Endodermal cell (in vitro differentiated cells): ENCODE measurements at regions not wholly inside any gene's neighbourhood (a gene's known extent, or its start where the extent isn't known, plus 50 kb on each side); places are given as distances from the start of the nearest gene placed in this dataset.

Experiments used
- DNase-seq: peaks from one replicate; pipeline ENCODE4 v3.0.0-alpha.2; 2017
- H3K27ac ChIP-seq: 2 replicates; pipeline ENCODE4 v1.5.1; 2013; ENCODE audit warnings: mild to moderate bottlenecking, low read depth, low read length, moderate library complexity
- H3K27me3 ChIP-seq: 2 replicates; pipeline ENCODE4 v1.6.1; 2013; ENCODE audit warnings: mild to moderate bottlenecking, low read length, moderate library complexity; ENCODE audit not compliant: insufficient read depth, control insufficient read depth, poor library complexity, severe bottlenecking
- H3K36me3 ChIP-seq: 2 replicates; pipeline ENCODE4 v1.7.0; 2013; ENCODE audit warnings: mild to moderate bottlenecking, low read length, moderate library complexity; ENCODE audit not compliant: control insufficient read depth, insufficient read depth
- H3K4me1 ChIP-seq: one replicate; pipeline ENCODE4 v1.7.0; 2013; ENCODE audit warnings: low read length; ENCODE audit not compliant: control insufficient read depth, insufficient read depth
- H3K4me3 ChIP-seq: 2 replicates; pipeline ENCODE4 v1.5.1; 2013; ENCODE audit warnings: mild to moderate bottlenecking, low read length, moderate library complexity
- H3K9ac ChIP-seq: 2 replicates; pipeline ENCODE4 v1.6.1; 2013; ENCODE audit warnings: mild to moderate bottlenecking, low read length, moderate library complexity; ENCODE audit not compliant: poor library complexity, severe bottlenecking; ENCODE audit errors: extremely low read depth
- H3K9me3 ChIP-seq: 2 replicates; pipeline ENCODE4 v1.6.1; 2013; ENCODE audit warnings: mild to moderate bottlenecking, low read length, moderate library complexity; ENCODE audit not compliant: control insufficient read depth
- H3K27ac Mint-ChIP-seq: 2 replicates; pipeline ENCODE4 v1.8.0; 2020; ENCODE audit warnings: mixed read lengths
- H3K27me3 Mint-ChIP-seq: 2 replicates; pipeline ENCODE4 v1.8.0; 2021; ENCODE audit warnings: mild to moderate bottlenecking, mixed read lengths; ENCODE audit not compliant: insufficient read depth
- H3K36me3 Mint-ChIP-seq: 2 replicates; pipeline ENCODE4 v1.8.0; 2020; ENCODE audit warnings: low read depth, mixed read lengths
- H3K4me1 Mint-ChIP-seq: 2 replicates; pipeline ENCODE4 v1.8.0; 2020; ENCODE audit warnings: mixed read lengths
- H3K4me3 Mint-ChIP-seq: 2 replicates; pipeline ENCODE4 v1.8.0; 2020; ENCODE audit warnings: mild to moderate bottlenecking, moderate library complexity, mixed read lengths
- H3K9me3 Mint-ChIP-seq: 2 replicates; pipeline ENCODE4 v1.8.0; 2020; ENCODE audit warnings: mild to moderate bottlenecking, mixed read lengths
- CTCF ChIP-seq: fragments of 200-600 bp; sonication (generic); conservative IDR thresholded peaks from 2 replicates; pipeline ENCODE4 v1.5.0; 2021; ENCODE audit warnings: antibody characterized with exemption, mild to moderate bottlenecking
- WGBS, 2 experiments: methylation state at CpG; one replicate each; pipeline versions ENCODE4 v1.1.5 to v1.1.7; 2013; ENCODE audit warnings: missing lambda C conversion rate in 2 of 2, mixed read lengths in 1 of 2; ENCODE audit not compliant: insufficient coverage in 1 of 2, insufficient read length in 1 of 2; 5-methylcytosine and 5-hydroxymethylcytosine counted together

GRCh38 chr1:168400139-168400538, 119.5 kb downstream of the TBX19 start:
- no peak for TF ChIP-seq CTCF
- no peaks in the 10 kb centered on the region for H3K9me3 ChIP-seq
- no peak overlapping the region for H3K9ac ChIP-seq
- H3K27ac Mint-ChIP-seq: no peak overlapping the region
- H3K36me3 Mint-ChIP-seq: no peaks in the 10 kb centered on the region
- no peaks in the 10 kb centered on the region for H3K9me3 Mint-ChIP-seq
- peaks cover 7% of the 10 kb centered on the region for H3K4me1 ChIP-seq
- DNase-seq: peak; percentile 16
- no peak overlapping the region for H3K4me3 ChIP-seq
- no peaks in the 10 kb centered on the region for H3K27me3 ChIP-seq
- no peak overlapping the region for H3K4me3 Mint-ChIP-seq
- no peak overlapping the region for H3K27ac ChIP-seq
- H3K4me1 Mint-ChIP-seq: peaks cover 17% of the 10 kb centered on the region
- H3K36me3 ChIP-seq: no peaks in the 10 kb centered on the region
- 92 to 100% methylated on average over 1 of the region's 1 CpG for WGBS, 2 experiments
- no peaks in the 10 kb centered on the region for H3K27me3 Mint-ChIP-seq

- no peak overlapping the region for H3K4me3 Mint-ChIP-seq
- H3K27ac Mint-ChIP-seq: no peak overlapping the region
- WGBS, 2 experiments: 95 to 100% methylated on average over 1 to 3 of the region's 4 CpGs
- Histone ChIP-seq H3K4me1 (peaks cover 7% of the 10 kb centered on the region), H3K36me3 (no peaks in the 10 kb centered on the region), H3K9ac (no peak overlapping the region), H3K27ac (no peak overlapping the region), H3K27me3 (no peaks in the 10 kb centered on the region), H3K4me3 (no peak overlapping the region), H3K9me3 (no peaks in the 10 kb centered on the region)
- H3K27me3 Mint-ChIP-seq: no peaks in the 10 kb centered on the region
- peaks cover 17% of the 10 kb centered on the region for H3K4me1 Mint-ChIP-seq
- no peaks in the 10 kb centered on the region for H3K9me3 Mint-ChIP-seq
- H3K36me3 Mint-ChIP-seq: peaks cover 3% of the 10 kb centered on the region
- no peak for TF ChIP-seq CTCF
- DNase-seq: no peak
Observed at GRCh38 chr1:168397806-168398205, 117.1 kb downstream of the TBX19 start.

- no peaks in the 10 kb centered on the region for H3K27me3 ChIP-seq
- Mint-ChIP-seq H3K4me1 (peaks cover 24% of the 10 kb centered on the region), H3K27ac (no peak overlapping the region), H3K36me3 (peaks cover 3% of the 10 kb centered on the region), H3K4me3 (no peak overlapping the region), H3K27me3 (no peaks in the 10 kb centered on the region), H3K9me3 (no peaks in the 10 kb centered on the region)
- no peak for DNase-seq
- H3K4me3 ChIP-seq: no peak overlapping the region
- H3K9me3 ChIP-seq: no peaks in the 10 kb centered on the region
- no peak overlapping the region for H3K9ac ChIP-seq
- H3K36me3 ChIP-seq: no peaks in the 10 kb centered on the region
- WGBS, 2 experiments: 92 to 100% methylated on average over 1 to 3 of the region's 3 CpGs
- TF ChIP-seq CTCF: no peak
- no peak overlapping the region for H3K27ac ChIP-seq
- peaks cover 3% of the 10 kb centered on the region for H3K4me1 ChIP-seq
Observed at GRCh38 chr1:168396940-168397684, 116.4 kb downstream of the TBX19 start.
